H9 (cell line): ENCODE measurements at regions not wholly inside any gene's neighbourhood (a gene's known extent, or its start where the extent isn't known, plus 50 kb on each side); places are given as distances from the start of the nearest gene placed in this dataset.

Experiments
- DNase-seq: peaks from one replicate; pipeline ENCODE4 v3.0.0-alpha.2; 2017
- H2AFZ ChIP-seq: one replicate; pipeline ENCODE4 v1.6.1; 2013; ENCODE audit warnings: mild to moderate bottlenecking, low read length, control low read depth, moderate library complexity
- H2AK5ac ChIP-seq: 2 replicates; pipeline ENCODE4 v1.6.1; 2013; ENCODE audit warnings: low read length, control low read depth, mixed read lengths; ENCODE audit not compliant: insufficient read length
- H2BK120ac ChIP-seq: one replicate; pipeline ENCODE4 v1.6.1; 2013; ENCODE audit warnings: low read depth, mild to moderate bottlenecking, low read length, control low read depth, inconsistent platforms; ENCODE audit not compliant: poor library complexity, severe bottlenecking
- H2BK12ac ChIP-seq: 2 replicates; pipeline ENCODE4 v1.6.1; 2013; ENCODE audit warnings: low read length, control low read depth, mixed read lengths, low read depth; ENCODE audit not compliant: insufficient read length
- H2BK15ac ChIP-seq: 2 replicates; pipeline ENCODE4 v1.6.1; 2013; ENCODE audit warnings: low read depth, low read length, control low read depth
- H2BK20ac ChIP-seq: one replicate; pipeline ENCODE4 v1.6.1; 2013; ENCODE audit warnings: low read depth, mild to moderate bottlenecking, low read length, control low read depth, inconsistent platforms; ENCODE audit not compliant: poor library complexity, severe bottlenecking
- H2BK5ac ChIP-seq: 2 replicates; pipeline ENCODE4 v1.6.1; 2013; ENCODE audit warnings: low read length, control low read depth, mixed read lengths; ENCODE audit not compliant: insufficient read length
- H3K14ac ChIP-seq: 2 replicates; pipeline ENCODE4 v1.6.1; 2013; ENCODE audit warnings: low read length, control low read depth; ENCODE audit not compliant: insufficient read depth
- H3K18ac ChIP-seq: 2 replicates; pipeline ENCODE4 v1.6.1; 2013; ENCODE audit warnings: low read depth, mild to moderate bottlenecking, mixed read lengths, low read length, control low read depth; ENCODE audit not compliant: insufficient read length
- H3K23ac ChIP-seq: 2 replicates; pipeline ENCODE4 v1.6.1; 2013; ENCODE audit warnings: low read length, control low read depth, mixed read lengths, low read depth; ENCODE audit not compliant: insufficient read length
- H3K23me2 ChIP-seq: 2 replicates; pipeline ENCODE4 v1.6.1; 2013; ENCODE audit warnings: low read depth, mild to moderate bottlenecking, mixed read lengths, low read length, control low read depth; ENCODE audit not compliant: insufficient read length, poor library complexity, severe bottlenecking
- H3K27ac ChIP-seq: 2 replicates; pipeline ENCODE4 v1.5.1; 2013; ENCODE audit warnings: low read length, control low read depth, mixed read lengths, low read depth; ENCODE audit not compliant: insufficient read length
- H3K27me3 ChIP-seq: 2 replicates; pipeline ENCODE4 v1.6.1; 2013; ENCODE audit warnings: low read length, control low read depth, inconsistent platforms; ENCODE audit not compliant: insufficient read depth
- H3K4ac ChIP-seq: 2 replicates; pipeline ENCODE4 v1.6.1; 2013; ENCODE audit warnings: low read depth, mild to moderate bottlenecking, control low read depth, inconsistent platforms, low read length, moderate library complexity
- H3K4me1 ChIP-seq: 2 replicates; pipeline ENCODE4 v1.6.1; 2013; ENCODE audit warnings: low read length, control low read depth, inconsistent platforms; ENCODE audit not compliant: insufficient read depth
- H3K4me2 ChIP-seq: 2 replicates; pipeline ENCODE4 v1.6.1; 2013; ENCODE audit warnings: low read length, control low read depth, mixed read lengths; ENCODE audit not compliant: insufficient read length, insufficient read depth
- H3K56ac ChIP-seq: 2 replicates; pipeline ENCODE4 v1.6.1; 2013; ENCODE audit warnings: low read depth, mild to moderate bottlenecking, mixed read lengths, low read length, control low read depth; ENCODE audit not compliant: insufficient read length
- H3K79me1 ChIP-seq: 2 replicates; pipeline ENCODE4 v1.6.1; 2013; ENCODE audit warnings: low read depth, mild to moderate bottlenecking, moderate library complexity, low read length, control low read depth, inconsistent platforms; ENCODE audit not compliant: insufficient read depth, poor library complexity, severe bottlenecking
- H3K79me2 ChIP-seq: 2 replicates; pipeline ENCODE4 v1.6.1; 2013; ENCODE audit warnings: low read length, control low read depth, inconsistent platforms; ENCODE audit not compliant: insufficient read depth
- H3K9ac ChIP-seq: 2 replicates; pipeline ENCODE4 v1.6.1; 2013; ENCODE audit warnings: low read length, control low read depth, mixed read lengths; ENCODE audit not compliant: insufficient read length; ENCODE audit errors: extremely low read depth
- H3K9me3 ChIP-seq: one replicate; pipeline ENCODE4 v1.6.1; 2013; ENCODE audit warnings: low read depth, low read length, inconsistent platforms; ENCODE audit not compliant: control insufficient read depth
- H3T11ph ChIP-seq: one replicate; pipeline ENCODE4 v1.6.1; 2013; ENCODE audit warnings: mild to moderate bottlenecking, low read length, control low read depth, inconsistent platforms
- H4K20me1 ChIP-seq: one replicate; pipeline ENCODE4 v1.6.1; 2013; ENCODE audit not compliant: control insufficient read depth, insufficient read length, insufficient read depth
- H4K5ac ChIP-seq: 2 replicates; pipeline ENCODE4 v1.6.1; 2013; ENCODE audit warnings: low read depth, mild to moderate bottlenecking, mixed read lengths, low read length, control low read depth; ENCODE audit not compliant: insufficient read length
- H4K8ac ChIP-seq: replicated peaks from 2 replicates; pipeline ENCODE4 v1.6.1; 2013; ENCODE audit warnings: low read length, control low read depth, mixed read lengths, low read depth; ENCODE audit not compliant: insufficient read length
- H4K91ac ChIP-seq: 2 replicates; pipeline ENCODE4 v1.6.1; 2013; ENCODE audit warnings: low read depth, mild to moderate bottlenecking, moderate library complexity, mixed read lengths, low read length, control low read depth; ENCODE audit not compliant: insufficient read length
- H3K27ac Mint-ChIP-seq, 3 experiments: 2 replicates in 2 of 3; 3 replicates in 1 of 3; pipeline ENCODE4 v1.8.0; 2020 to 2021; ENCODE audit warnings: mixed read lengths in 3 of 3, mild to moderate bottlenecking in 1 of 3, moderate library complexity in 1 of 3
- H3K27me3 Mint-ChIP-seq: 2 replicates; pipeline ENCODE4 v1.8.0; 2021; ENCODE audit warnings: low read depth, mild to moderate bottlenecking, moderate library complexity, mixed read lengths
- H3K36me3 Mint-ChIP-seq, 3 experiments: 2 replicates in 2 of 3; 3 replicates in 1 of 3; pipeline ENCODE4 v1.8.0; 2020 to 2021; ENCODE audit warnings: low read depth in 3 of 3, mixed read lengths in 3 of 3; ENCODE audit not compliant: insufficient read depth in 1 of 3
- H3K4me1 Mint-ChIP-seq, 2 experiments: 2 replicates each; pipeline ENCODE4 v1.8.0; 2020; ENCODE audit warnings: mixed read lengths in 2 of 2
- H3K4me3 Mint-ChIP-seq, 2 experiments: 2 replicates in 1 of 2; 3 replicates in 1 of 2; pipeline ENCODE4 v1.8.0; 2020 to 2021; ENCODE audit warnings: mild to moderate bottlenecking in 2 of 2, mixed read lengths in 2 of 2, moderate library complexity in 1 of 2
- H3K9me3 Mint-ChIP-seq, 2 experiments: 2 replicates in 1 of 2; 3 replicates in 1 of 2; pipeline ENCODE4 v1.8.0; 2020; ENCODE audit warnings: mild to moderate bottlenecking in 2 of 2, mixed read lengths in 2 of 2, moderate library complexity in 1 of 2
- CTCF ChIP-seq: fragments of 200-600 bp; sonication (generic); conservative IDR thresholded peaks from 3 replicates; pipeline ENCODE4 v1.8.0; 2021; ENCODE audit warnings: antibody characterized with exemption, mild to moderate bottlenecking
- WGBS: extraction: QIAGEN DNeasy Blood & Tissue Kit; methylation state at CpG from one replicate; pipeline ENCODE4 v1.1.7; 2013; ENCODE audit warnings: missing lambda C conversion rate, low lambda C conversion rate, mixed read lengths; ENCODE audit not compliant: insufficient read length; ENCODE audit errors: extremely low coverage; 5-methylcytosine and 5-hydroxymethylcytosine counted together

GRCh38 chr13:84303035-84303434 is 420.8 kb upstream of the SLITRK1 start:
- H3K4ac ChIP-seq, result no peak overlapping the region
- no peaks in the 10 kb centered on the region for H3K4me1 Mint-ChIP-seq
- H3K4me1 ChIP-seq, result no peaks in the 10 kb centered on the region
- H3K36me3 Mint-ChIP-seq, result peaks cover 0 to 3% (median 0%) of the 10 kb centered on the region in 3 experiments; a peak in 2 of 7 replicates
- no peaks in the 10 kb centered on the region for H4K20me1 ChIP-seq
- H2BK120ac ChIP-seq, result no peak overlapping the region
- H3K27ac Mint-ChIP-seq, result no peak overlapping the region
- H2BK20ac ChIP-seq, result no peak overlapping the region
- H3K27me3 ChIP-seq, result no peaks in the 10 kb centered on the region
- H3K27ac ChIP-seq, result no peak overlapping the region
- H4K91ac ChIP-seq, result no peak overlapping the region
- DNase-seq, result no peak
- peaks cover 7% of the 10 kb centered on the region for H3K27me3 Mint-ChIP-seq
- no peak overlapping the region for H2BK15ac ChIP-seq
- H3K9me3 ChIP-seq, result no peaks in the 10 kb centered on the region
- no peak overlapping the region for H2AFZ ChIP-seq
- no peak overlapping the region for H3K23ac ChIP-seq
- H4K5ac ChIP-seq, result no peak overlapping the region
- H3K14ac ChIP-seq, result no peak overlapping the region
- WGBS, result no CpG with 5 or more reads among the region's 1 CpG
- no peak for TF ChIP-seq CTCF
- no peak overlapping the region for H3K4me3 Mint-ChIP-seq
- no peak overlapping the region for H3K9ac ChIP-seq
- H4K8ac ChIP-seq, result no peak overlapping the region
- H3K4me2 ChIP-seq, result no peak overlapping the region
- no peak overlapping the region for H2BK12ac ChIP-seq
- H3K79me2 ChIP-seq, result no peaks in the 10 kb centered on the region
- H2AK5ac ChIP-seq, result no peak overlapping the region
- no peaks in the 10 kb centered on the region; a peak in 2 of 5 replicates for H3K9me3 Mint-ChIP-seq
- H3K18ac ChIP-seq, result no peak overlapping the region
- no peaks in the 10 kb centered on the region for H3K79me1 ChIP-seq
- no peak overlapping the region for H3T11ph ChIP-seq
- no peaks in the 10 kb centered on the region for H3K23me2 ChIP-seq
- H2BK5ac ChIP-seq, result no peak overlapping the region
- H3K56ac ChIP-seq, result no peak overlapping the region
